ENCODE measurements at regions not wholly inside any gene's neighbourhood (a gene's known extent, or its start where the extent isn't known, plus 50 kb on each side); places are given as distances from the start of the nearest gene placed in this dataset.

- TF ChIP-seq, protein P1, sequence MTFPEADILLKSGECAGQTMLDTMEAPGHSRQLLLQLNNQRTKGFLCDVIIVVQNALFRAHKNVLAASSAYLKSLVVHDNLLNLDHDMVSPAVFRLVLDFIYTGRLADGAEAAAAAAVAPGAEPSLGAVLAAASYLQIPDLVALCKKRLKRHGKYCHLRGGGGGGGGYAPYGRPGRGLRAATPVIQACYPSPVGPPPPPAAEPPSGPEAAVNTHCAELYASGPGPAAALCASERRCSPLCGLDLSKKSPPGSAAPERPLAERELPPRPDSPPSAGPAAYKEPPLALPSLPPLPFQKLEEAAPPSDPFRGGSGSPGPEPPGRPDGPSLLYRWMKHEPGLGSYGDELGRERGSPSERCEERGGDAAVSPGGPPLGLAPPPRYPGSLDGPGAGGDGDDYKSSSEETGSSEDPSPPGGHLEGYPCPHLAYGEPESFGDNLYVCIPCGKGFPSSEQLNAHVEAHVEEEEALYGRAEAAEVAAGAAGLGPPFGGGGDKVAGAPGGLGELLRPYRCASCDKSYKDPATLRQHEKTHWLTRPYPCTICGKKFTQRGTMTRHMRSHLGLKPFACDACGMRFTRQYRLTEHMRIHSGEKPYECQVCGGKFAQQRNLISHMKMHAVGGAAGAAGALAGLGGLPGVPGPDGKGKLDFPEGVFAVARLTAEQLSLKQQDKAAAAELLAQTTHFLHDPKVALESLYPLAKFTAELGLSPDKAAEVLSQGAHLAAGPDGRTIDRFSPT (tag by site-specific recombination; IDR thresholded peaks at IDR 0.05) = no peak
- TF ChIP-seq ZNF513 (tag by site-specific recombination; IDR thresholded peaks at IDR 0.05) (no peak), MZF1 (tag by site-specific recombination; IDR thresholded peaks at IDR 0.05; ENCODE audit: borderline replicate concordance) (no peak), ZNF274 (IDR thresholded peaks at IDR 0.05; ENCODE audit: low read length) (no peak), ZNF274 (tag by site-specific recombination; IDR thresholded peaks at IDR 0.05; ENCODE audit: borderline replicate concordance) (no peak), ZNF202 (tag by site-specific recombination; IDR thresholded peaks at IDR 0.05; ENCODE audit: borderline replicate concordance) (no peak), GFI1B (tag by site-specific recombination; IDR thresholded peaks at IDR 0.05) (no peak), MEIS1 (CRISPR knock-in tag; IDR thresholded peaks at IDR 0.05; ENCODE audit: borderline replicate concordance) (no peak), ZNF174 (tag by site-specific recombination; IDR thresholded peaks at IDR 0.05) (no peak), OVOL3 (tag by site-specific recombination; IDR thresholded peaks at IDR 0.05) (no peak)
These were observed 254.2 kb downstream of the KCNS3 start (continued) for GRCh38 chr2:18132697-18133096.

DNA sequence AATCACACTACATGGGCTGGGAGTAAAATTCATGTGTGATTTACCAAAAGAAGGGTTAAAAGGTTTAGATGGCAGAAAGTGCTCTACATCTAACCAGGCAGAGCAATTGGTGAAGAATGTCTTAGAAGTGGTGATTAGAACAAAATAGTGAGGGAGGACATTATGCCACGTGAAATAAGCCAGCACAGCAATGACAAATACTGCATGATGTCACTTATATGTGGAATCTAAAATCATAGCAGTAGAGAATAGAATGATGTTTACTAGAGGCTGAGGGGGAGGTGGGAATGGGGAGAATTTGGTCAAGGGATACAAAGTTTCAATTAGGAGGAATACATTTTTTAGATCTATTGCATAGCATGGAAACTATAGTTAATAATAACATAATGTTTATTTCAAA is 253.3 kb downstream of the KCNS3 start:
- H3K4me1 ChIP-seq (ENCODE audit: control insufficient read depth, insufficient read depth, low read length) = peaks cover 5% of the 10 kb centered on the region; the same call in 1 of the 2 replicates
- CTCF ChIA-PET = no interaction called here
- H3K9me3 ChIP-seq (ENCODE audit: control insufficient read depth, insufficient read depth, low read depth, low read length) = no peaks in the 10 kb centered on the region
- H3K27ac ChIP-seq (ENCODE audit: extremely low read depth, low read depth, low read length) = no peak overlapping the region
- no peaks in the 10 kb centered on the region for H3K36me3 ChIP-seq (ENCODE audit: control insufficient read depth in 2 of 2, insufficient read depth in 1 of 2, low read length in 2 of 2)
- no peak overlapping the region for H3K4me3 ChIP-seq (ENCODE audit: low read depth, low read length)
- POLR2A ChIA-PET = no interaction called here
- TF ChIP-seq BCL11A (tag by site-specific recombination; IDR thresholded peaks at IDR 0.05; ENCODE audit: low read depth) (no peak), ZNF169 (tag by site-specific recombination; IDR thresholded peaks at IDR 0.05) (no peak), ZBTB6 (tag by site-specific recombination; IDR thresholded peaks at IDR 0.05) (no peak), REST (tag by site-specific recombination; IDR thresholded peaks at IDR 0.05) (no peak), KLF1 (tag by site-specific recombination; IDR thresholded peaks at IDR 0.05) (no peak), HOXA7 (CRISPR knock-in tag; IDR thresholded peaks at IDR 0.05; ENCODE audit: borderline replicate concordance) (no peak), ZNF529 (tag by site-specific recombination; IDR thresholded peaks at IDR 0.05; ENCODE audit: insufficient replicate concordance) (no peak), ZNF302 (tag by site-specific recombination; IDR thresholded peaks at IDR 0.05; ENCODE audit: low read depth) (no peak), ZNF221 (tag by site-specific recombination; IDR thresholded peaks at IDR 0.05; ENCODE audit: borderline replicate concordance) (no peak), ELK4 (IDR thresholded peaks at IDR 0.05; ENCODE audit: borderline replicate concordance, low read depth, low read length) (no peak), SALL2 (tag by site-specific recombination; IDR thresholded peaks at IDR 0.05; ENCODE audit: borderline replicate concordance) (no peak), ZNF580 (tag by site-specific recombination; IDR thresholded peaks at IDR 0.05) (no peak)
- TF ChIP-seq, protein P2, sequence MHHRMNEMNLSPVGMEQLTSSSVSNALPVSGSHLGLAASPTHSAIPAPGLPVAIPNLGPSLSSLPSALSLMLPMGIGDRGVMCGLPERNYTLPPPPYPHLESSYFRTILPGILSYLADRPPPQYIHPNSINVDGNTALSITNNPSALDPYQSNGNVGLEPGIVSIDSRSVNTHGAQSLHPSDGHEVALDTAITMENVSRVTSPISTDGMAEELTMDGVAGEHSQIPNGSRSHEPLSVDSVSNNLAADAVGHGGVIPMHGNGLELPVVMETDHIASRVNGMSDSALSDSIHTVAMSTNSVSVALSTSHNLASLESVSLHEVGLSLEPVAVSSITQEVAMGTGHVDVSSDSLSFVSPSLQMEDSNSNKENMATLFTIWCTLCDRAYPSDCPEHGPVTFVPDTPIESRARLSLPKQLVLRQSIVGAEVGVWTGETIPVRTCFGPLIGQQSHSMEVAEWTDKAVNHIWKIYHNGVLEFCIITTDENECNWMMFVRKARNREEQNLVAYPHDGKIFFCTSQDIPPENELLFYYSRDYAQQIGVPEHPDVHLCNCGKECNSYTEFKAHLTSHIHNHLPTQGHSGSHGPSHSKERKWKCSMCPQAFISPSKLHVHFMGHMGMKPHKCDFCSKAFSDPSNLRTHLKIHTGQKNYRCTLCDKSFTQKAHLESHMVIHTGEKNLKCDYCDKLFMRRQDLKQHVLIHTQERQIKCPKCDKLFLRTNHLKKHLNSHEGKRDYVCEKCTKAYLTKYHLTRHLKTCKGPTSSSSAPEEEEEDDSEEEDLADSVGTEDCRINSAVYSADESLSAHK (tag by site-specific recombination; IDR thresholded peaks at IDR 0.05) = no peak

Data from HEK293 (cell line).